H54 (cell line): ENCODE measurements at regions not wholly inside any gene's neighbourhood (a gene's known extent, or its start where the extent isn't known, plus 50 kb on each side); places are given as distances from the start of the nearest gene placed in this dataset.

Source experiments
- DNase-seq: peaks from one replicate; pipeline ENCODE4 v3.0.0; 2011; ENCODE audit warnings: low spot score, mixed read lengths; ENCODE audit not compliant: insufficient read length
- FAIRE-seq: peaks from 3 replicates; lab custom pipeline; 2011; peaks lifted over from hg19 to GRCh38; lab: Jason Lieb, UNC
- POLR2A ChIP-seq: IDR thresholded peaks from 2 replicates; pipeline ENCODE4 v1.6.1; 2011; ENCODE audit warnings: low read depth, mild to moderate bottlenecking, low read length

DNA sequence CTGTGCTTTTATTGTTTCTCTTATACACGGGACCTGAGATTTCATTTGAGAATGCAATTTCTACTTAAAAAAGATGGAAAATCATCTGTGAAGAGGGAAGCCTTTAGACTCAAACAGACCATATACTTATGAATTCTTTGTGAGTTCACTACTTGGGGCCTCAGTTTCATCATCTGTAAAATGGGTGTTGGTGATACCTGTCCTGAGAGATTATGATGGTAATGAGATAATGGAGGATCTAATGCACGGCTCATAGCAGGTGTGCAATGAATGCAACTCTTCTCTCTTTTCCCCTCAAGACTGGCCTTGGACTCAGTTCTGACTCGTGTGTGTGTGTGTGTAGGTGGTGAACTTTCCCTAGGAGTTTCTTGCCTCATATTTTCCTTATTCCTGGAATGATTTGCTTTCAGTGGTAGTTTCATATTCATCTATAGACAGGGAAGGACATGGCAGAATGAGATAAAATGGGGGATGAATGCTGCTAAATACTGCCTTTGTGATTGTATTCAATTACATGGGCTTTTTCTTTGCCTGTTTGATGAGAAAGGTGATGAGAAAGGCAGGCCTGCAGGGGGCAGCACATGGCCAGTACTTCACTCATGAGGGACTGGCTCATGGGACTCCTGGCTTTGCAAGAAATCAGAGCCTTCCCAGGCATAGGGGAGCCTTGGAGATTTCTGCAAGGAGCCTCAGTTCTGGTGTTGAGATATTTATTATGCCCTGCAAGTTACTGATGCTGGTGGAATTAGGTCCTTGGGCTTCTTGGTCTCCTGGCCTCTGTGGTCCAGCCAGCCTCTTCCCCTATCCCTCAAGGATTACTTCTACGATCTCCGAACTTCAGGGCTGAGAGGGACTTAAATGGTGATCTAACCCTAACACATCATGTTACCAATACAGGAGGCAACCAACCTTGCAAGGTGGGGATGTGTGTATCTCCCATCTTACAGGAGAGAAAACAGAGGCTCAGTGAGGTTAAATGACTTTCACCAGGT, 70.7 kb downstream of the RPLP1 start:
- FAIRE-seq, result no peak
- TF ChIP-seq POLR2A, result no peak
- peak; percentile 38 for DNase-seq

DNA sequence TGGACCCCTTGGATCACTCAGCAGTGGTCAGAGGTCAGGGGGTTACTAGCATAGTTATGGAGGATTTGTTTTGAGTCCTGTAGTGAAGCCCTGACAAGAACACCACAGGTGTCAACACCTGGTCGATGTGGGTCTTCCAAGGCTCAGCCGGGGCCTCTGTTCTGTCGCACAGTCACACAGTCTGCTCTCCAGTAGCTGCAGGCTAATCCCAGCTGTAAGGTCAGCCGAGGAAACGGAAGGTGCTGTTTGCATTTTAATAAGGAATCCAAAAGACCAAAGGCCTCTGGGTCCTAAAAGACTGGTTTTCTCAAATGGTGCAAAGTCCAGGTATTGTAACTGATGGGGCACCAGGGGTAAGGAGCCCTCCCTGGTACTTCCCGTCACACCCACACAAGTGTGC, 71.7 kb downstream of the RPLP1 start:
- no peak for TF ChIP-seq POLR2A
- no peak for FAIRE-seq
- no peak for DNase-seq

DNA sequence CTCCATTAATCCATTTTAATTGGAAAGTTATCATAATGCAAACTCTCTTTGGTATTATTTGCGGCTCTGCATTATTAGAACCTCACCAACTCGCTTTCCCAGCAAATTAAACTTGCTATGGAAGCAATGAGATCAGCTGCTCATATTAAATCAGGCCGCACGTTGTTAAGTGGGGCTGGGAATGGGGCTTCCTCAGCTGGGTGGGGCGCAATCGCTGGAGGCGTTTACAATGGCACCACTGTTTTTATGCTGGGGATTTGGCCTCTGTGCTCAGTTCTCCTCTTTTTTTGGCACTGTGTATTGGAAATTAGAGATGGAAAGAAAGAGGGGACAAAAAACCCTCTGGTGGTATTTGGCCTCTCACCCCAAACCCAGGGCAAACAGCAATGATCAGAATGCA, 72.2 kb downstream of the RPLP1 start:
- no peak for FAIRE-seq
- no peak for DNase-seq
- TF ChIP-seq POLR2A, result no peak

DNA sequence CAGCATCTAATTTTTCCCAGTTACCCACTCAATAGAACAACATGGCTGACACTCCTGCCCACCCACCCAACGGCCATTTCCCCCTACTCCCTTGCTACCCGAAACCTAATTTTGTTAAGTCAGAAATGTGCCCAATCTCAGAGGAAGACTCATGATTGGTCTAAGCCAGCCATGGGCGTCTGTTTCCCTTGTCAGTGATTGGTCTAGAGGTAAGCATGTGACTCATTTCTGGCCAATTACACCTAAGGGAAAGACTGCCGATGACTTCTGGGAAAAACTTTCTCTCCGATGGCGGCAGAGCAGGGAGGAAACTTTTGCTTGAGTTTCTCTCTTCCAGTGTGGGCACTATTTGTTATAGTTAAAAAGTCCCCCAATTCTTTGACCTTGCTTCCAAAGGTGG, 72.9 kb downstream of the RPLP1 start:
- TF ChIP-seq POLR2A, result no peak
- FAIRE-seq (no peak), DNase-seq (no peak)

DNA sequence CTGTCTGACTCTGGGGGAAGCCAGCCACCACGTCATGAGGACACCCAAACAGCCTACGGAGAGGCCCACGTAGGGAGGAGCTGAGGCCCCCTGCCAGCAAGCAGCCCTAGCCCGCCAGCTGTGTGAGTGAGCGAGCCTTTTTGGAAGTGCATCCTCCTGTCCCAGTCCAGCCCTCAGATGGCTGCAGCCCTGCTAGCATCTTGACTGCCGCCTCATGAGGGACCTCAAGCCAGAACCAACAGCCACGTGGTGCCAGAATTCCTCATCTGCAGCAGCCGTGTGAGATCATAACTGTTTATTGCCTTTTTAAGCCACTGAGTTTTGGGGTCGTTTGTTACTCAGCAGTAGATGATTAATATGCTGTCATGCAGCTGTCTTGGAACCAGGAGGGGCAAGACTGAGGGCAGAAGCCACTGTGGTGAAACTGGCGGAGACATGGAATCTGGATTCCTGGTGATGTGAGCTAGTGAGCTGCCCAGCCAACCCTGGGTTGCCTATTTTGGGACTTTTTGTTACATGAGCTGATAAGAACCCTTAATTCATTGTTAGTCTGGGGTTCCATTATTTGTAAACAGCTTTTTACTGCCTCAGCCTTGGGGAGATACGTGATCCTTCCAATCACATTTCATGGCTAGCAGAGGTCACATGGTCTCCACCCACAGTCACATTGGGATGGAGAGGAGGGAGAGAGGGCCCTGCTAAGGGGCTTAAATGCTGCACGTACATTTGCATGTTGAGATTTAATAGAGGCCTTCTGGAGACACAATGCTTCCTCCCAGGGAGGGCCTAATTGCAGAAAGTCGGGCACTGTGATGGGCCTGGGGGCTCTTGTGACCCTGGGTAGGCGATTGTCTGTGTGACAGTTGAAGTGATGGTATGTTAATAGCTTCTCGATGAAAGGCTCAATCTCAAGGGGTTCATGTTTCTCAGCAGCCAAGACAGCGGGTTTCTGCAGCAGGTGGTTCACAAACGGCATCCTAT, 73.8 kb downstream of the RPLP1 start:
- DNase-seq (no peak), FAIRE-seq (no peak)
- TF ChIP-seq POLR2A, result no peak

DNA sequence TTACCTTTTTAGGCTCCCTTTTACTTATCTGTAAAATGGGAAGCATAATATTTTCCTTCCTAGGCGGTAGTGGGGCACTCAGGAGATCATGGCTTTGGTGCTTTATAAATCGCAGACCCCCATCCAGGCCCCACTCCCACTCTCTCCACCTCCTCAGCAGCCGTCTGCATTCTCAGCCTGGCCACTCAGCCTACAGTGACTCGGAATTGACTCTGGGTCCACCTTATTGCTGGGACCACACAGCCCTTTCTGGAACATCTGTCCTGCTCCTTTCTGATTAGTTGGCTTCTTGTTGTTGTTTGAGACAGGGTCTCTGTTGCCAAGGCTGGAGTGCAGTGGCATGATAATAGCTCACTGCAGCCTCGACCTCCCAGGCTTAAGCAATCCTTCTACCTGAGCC, 76.5 kb downstream of the RPLP1 start:
- DNase-seq (no peak), FAIRE-seq (no peak)
- no peak for TF ChIP-seq POLR2A

DNA sequence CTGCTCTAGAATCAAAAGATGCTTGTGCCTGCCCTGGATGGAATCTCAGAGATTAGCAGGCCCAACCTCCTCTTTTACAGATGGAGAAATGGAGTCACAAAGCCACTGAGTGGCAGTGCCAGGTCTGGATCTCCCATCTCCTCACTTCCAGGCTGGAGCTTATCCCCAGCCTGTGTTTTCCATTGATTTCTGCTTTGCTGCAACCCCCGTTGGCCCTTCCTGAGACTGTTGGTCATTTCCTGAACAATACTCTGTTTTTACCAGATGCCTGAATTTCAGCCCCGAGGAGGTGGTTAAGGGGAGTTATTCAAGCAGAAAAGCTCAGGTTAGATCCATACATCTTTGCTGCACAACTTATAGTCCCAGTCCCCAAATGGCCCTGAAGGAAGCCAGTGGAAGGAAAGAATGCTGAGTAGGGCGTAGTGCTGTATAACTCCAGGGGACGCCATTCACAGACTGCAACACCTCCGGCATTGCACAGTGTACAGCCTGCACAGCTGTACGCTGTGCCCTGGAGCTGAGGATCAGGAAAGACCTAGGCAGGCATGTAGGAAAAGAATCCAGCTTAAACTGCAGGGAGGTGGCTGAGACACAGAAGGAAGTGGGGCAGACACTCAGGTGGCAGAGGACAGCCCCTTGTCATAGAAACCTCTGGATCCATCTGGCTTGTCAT, 77.5 kb downstream of the RPLP1 start:
- TF ChIP-seq POLR2A, result no peak
- FAIRE-seq, result no peak

DNA sequence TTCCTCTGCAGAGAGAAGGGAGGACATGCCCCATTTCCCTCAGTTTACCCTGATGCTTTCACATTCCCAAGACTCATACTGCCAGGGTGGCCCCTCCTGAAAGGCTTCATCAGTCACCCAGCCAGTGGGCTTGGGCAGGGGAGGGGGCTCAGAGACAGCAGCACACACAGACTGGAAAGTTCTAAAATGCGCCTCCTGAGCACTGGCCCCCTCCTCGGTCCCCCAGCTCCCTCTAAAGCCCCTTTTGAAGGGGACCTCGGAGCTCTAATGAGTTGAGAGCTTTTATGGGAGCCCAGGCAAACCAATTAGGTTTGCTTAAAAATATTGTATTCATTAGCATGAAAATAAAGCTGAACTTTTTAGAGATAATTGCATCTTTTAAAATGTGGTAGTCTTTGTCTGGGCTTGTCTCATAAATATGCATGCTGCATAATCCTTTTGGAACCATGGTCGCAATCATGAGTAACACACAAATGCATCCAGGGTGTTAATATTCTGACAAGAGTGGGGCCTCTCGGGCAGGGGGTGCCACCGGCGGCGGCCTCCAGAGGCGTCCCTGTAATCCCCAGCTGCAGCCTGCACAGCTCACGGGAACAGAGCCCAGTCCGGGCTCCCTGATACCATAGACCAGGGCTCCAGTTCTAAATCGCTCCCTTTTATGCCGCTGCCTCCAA, 78.5 kb downstream of the RPLP1 start:
- no peak for TF ChIP-seq POLR2A
- FAIRE-seq, result no peak
- no peak for DNase-seq

More for the DNA sequence above, 77.5 kb downstream of the RPLP1 start:
- DNase-seq, result no peak

DNA sequence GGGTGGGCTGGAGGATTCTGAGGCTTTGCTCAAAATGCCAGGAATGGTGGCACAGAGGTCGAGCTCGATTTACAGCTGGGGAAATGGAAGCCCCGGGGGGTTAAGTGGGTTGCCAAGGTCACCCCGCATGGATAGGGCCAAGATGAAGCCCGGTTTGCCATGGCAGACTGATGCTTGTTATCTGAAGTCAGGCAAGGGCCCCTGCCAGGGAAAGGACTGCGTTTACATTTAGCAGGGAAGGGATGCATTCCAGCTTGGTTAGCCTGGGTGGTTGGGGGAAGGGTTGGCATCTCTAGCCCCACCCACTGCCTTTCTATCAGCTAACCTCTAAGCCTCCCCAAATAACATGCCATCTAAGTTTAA, 79.0 kb downstream of the RPLP1 start:
- FAIRE-seq (no peak), DNase-seq (no peak)
- TF ChIP-seq POLR2A, result no peak

DNA sequence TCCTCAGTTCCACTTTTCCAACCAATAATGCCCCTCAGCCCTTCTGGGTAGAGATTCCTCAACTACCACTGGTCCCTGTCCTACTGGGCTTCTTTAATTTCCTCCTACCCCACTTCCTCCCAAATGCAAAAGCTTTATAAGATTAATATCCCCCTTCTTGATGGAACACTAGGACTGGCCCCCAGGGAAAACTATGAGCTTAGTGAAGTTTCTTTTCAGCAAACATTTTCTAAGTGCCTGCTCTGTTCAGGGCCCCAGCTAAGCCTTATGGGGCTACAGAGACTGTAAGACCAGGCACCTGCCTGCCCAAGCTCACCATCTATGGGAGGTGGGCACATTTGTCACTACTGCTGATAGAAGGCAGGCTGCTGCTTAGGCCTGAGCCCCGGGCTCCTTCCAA, 79.4 kb downstream of the RPLP1 start:
- FAIRE-seq, result no peak
- no peak for TF ChIP-seq POLR2A
- DNase-seq, result no peak

DNA sequence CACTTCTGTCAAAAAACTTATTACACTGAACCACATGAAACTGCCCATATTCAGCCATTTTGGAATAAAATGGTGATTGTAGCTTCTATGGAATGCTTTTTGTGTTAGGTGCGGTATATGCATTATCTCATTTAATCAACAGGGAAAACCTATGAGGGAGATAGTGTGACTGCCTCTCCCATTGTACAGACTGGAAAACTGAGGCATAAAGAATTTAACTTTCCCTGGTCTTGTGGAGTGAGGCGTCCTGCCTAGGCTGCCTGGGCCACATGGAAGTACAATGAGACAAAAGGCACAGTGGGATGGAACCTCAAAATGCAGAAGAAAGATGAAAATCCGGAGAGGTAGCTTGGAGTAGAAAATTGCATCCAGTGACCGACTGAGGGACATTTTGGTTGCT, 80.2 kb downstream of the RPLP1 start:
- FAIRE-seq (no peak), DNase-seq (no peak)
- no peak for TF ChIP-seq POLR2A

DNA sequence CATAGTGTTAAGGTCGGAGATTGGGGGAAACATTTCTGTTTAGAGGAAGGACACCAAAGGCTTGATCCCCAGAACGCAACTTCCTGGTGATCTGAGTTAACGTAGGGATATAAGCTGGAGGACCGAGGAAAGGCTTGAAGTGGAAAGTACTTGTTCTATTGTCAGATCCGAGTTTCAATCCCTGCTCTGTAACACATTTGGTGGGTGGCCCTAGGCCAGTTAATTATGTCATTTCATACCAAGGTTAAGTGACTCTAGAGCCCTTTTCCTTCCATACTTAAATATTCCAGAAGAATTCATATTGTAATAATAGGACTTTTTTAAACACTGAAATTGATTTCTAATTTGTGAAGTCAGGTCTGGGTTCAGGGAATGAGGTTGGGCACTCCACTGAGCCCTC, 80.9 kb downstream of the RPLP1 start:
- DNase-seq (no peak), FAIRE-seq (no peak)
- no peak for TF ChIP-seq POLR2A

DNA sequence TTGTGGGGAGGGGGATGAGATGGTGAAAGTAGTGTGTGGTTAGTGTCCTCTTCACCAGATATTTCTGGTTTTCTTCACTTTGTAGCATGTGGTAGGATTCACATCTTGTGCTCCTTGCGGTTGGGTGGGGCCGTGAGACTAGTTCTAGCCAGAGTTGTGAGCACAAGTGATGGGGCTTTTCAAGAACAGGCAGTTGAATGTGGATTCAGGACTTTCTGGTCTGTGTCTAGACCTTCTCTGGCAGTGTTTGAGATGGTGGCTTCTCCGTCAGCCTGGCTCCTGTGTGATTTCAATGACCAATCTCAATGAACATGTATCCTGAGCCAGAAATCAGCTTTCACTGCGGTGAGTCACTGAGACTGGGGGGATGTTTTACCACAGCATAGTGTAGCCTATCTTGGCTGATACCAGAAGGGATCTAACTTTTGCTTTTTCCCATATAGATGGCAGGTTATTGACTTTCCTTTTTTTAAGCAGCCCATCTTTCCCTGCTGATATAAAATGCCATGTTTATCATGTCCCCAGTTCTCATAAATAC, 82.6 kb downstream of the RPLP1 start:
- peak; percentile 17 for DNase-seq
- FAIRE-seq, result no peak
- TF ChIP-seq POLR2A, result no peak
